SK-N-SH (cell line): ENCODE measurements at regions not wholly inside any gene's neighbourhood (a gene's known extent, or its start where the extent isn't known, plus 50 kb on each side); places are given as distances from the start of the nearest gene placed in this dataset.

Experiments
- CTCF ChIA-PET: fragments of 300-600, 350-600 bp; formaldehyde crosslinking; extraction: SDS; loops from one replicate; lab custom pipeline; 2021; lab: Yijun Ruan, JAX
- POLR2A ChIA-PET: fragments of 350-600 bp; sonication (Branson Sonifier 250); formaldehyde crosslinking; extraction: SDS; loops from one replicate; lab custom pipeline; 2020; ENCODE audit warnings: antibody characterized with exemption, inconsistent platforms; lab: Yijun Ruan, JAX
- DNase-seq: peaks from one replicate; pipeline ENCODE4 v3.0.0; 2012
- H2AFZ ChIP-seq: fragments of 200-600 bp; sonication (generic); 2 replicates; pipeline ENCODE4 v1.8.1; 2016; ENCODE audit warnings: antibody characterized with exemption, mild to moderate bottlenecking, low read depth
- H3F3A ChIP-seq: fragments of 200-600 bp; sonication (generic); replicated peaks from 2 replicates; pipeline ENCODE3; 2016; ENCODE audit warnings: antibody characterized with exemption, mild to moderate bottlenecking; ENCODE audit not compliant: insufficient read depth
- H3K27ac ChIP-seq, 2 experiments: fragments of 200-500 bp in 1 of 2; fragments of 200-600 bp in 1 of 2; sonication (Bioruptor generic) in 1 of 2; sonication (generic), shearing (Covaris generic) in 1 of 2; 2 replicates each; pipeline versions ENCODE4 v1.5.1 to v1.6.1; 2014 to 2016; ENCODE audit warnings: low read depth in 2 of 2, inconsistent platforms in 1 of 2, low read length in 1 of 2, mild to moderate bottlenecking in 1 of 2, mixed read lengths in 1 of 2
- H3K27me3 ChIP-seq: fragments of 200-600 bp; sonication (generic), shearing (Covaris generic); 2 replicates; pipeline ENCODE4 v1.6.1; 2016; ENCODE audit warnings: mixed run types; ENCODE audit not compliant: insufficient read depth
- H3K36me3 ChIP-seq, 2 experiments: fragments of 200-500 bp in 1 of 2; fragments of 200-600 bp in 1 of 2; sonication (Bioruptor generic) in 1 of 2; sonication (generic) in 1 of 2; replicated peaks in 1 of 2; 2 replicates each; pipeline versions ENCODE3 to v1.5.1; 2014 to 2016; ENCODE audit warnings: low read length in 1 of 2, mild to moderate bottlenecking in 1 of 2; ENCODE audit not compliant: insufficient read depth in 2 of 2, control insufficient read depth in 1 of 2
- H3K4me1 ChIP-seq, 2 experiments: fragments of 200-500 bp in 1 of 2; fragments of 200-600 bp in 1 of 2; sonication (Bioruptor generic) in 1 of 2; sonication (generic), shearing (Covaris generic) in 1 of 2; 2 replicates each; pipeline versions ENCODE4 v1.5.1 to v1.6.1; 2014 to 2016; ENCODE audit warnings: low read depth in 1 of 2, low read length in 1 of 2, mixed run types in 1 of 2; ENCODE audit not compliant: insufficient read depth in 2 of 2, control insufficient read depth in 1 of 2
- H3K4me2 ChIP-seq: fragments of 200-600 bp; sonication (generic), shearing (Covaris generic); 2 replicates; pipeline ENCODE4 v1.6.1; 2017; ENCODE audit warnings: mixed run types
- H3K4me3 ChIP-seq, 2 experiments: fragments of 200-500 bp in 1 of 2; fragments of 200-600 bp in 1 of 2; sonication (Bioruptor generic) in 1 of 2; sonication (generic), shearing (Covaris generic) in 1 of 2; 2 replicates each; pipeline versions ENCODE4 v1.5.1 to v1.8.1; 2014 to 2016; ENCODE audit warnings: low read depth in 2 of 2, inconsistent platforms in 1 of 2, low read length in 1 of 2, mild to moderate bottlenecking in 1 of 2, mixed read lengths in 1 of 2, moderate library complexity in 1 of 2
- H3K79me2 ChIP-seq: fragments of 200-600 bp; sonication (generic); 2 replicates; pipeline ENCODE4 v1.8.1; 2017; ENCODE audit warnings: mild to moderate bottlenecking; ENCODE audit not compliant: insufficient read depth
- H3K9ac ChIP-seq: fragments of 200-600 bp; sonication (generic); 2 replicates; pipeline ENCODE4 v1.6.1; 2017; ENCODE audit warnings: mixed run types
- H3K9me2 ChIP-seq: fragments of 200-600 bp; sonication (generic); 2 replicates; pipeline ENCODE4 v1.6.1; 2017; ENCODE audit warnings: mixed run types
- H3K9me3 ChIP-seq: fragments of 200-600 bp; sonication (generic); 2 replicates; pipeline ENCODE4 v1.6.1; 2017; ENCODE audit warnings: mixed run types, mild to moderate bottlenecking, moderate library complexity
- H4K20me1 ChIP-seq: fragments of 200-600 bp; sonication (generic); 2 replicates; pipeline ENCODE4 v1.6.1; 2017; ENCODE audit warnings: mild to moderate bottlenecking, mixed run types; ENCODE audit not compliant: insufficient read depth
- MEF2A ChIP-seq: IDR thresholded peaks from 2 replicates; pipeline ENCODE4 v1.4.0; 2012; ENCODE audit warnings: low read depth, borderline replicate concordance
- WGBS: methylation state at CpG from one replicate; pipeline ENCODE4 v1.1.6; 2017; ENCODE audit warnings: low lambda C conversion rate; 5-methylcytosine and 5-hydroxymethylcytosine counted together
- small RNA-seq, 7 experiments: library from RNA; depleted of rRNA; stranded (forward); fragments of <200 nt; gene quantifications; one replicate each; pipeline ENCODE3, GENCODE V24; 2012

GRCh38 chr14:85479771-85480170, 50.2 kb upstream of the FLRT2 start:
- Histone ChIP-seq H3K27me3 (no peaks in the 10 kb centered on the region), H3F3A (no peaks in the 10 kb centered on the region), H3K4me1 (peaks cover 0 to 19% of the 10 kb centered on the region in 2 experiments; a peak in 1 of 4 replicates), H3K9me2 (no peaks in the 10 kb centered on the region), H3K9ac (no peak overlapping the region), H2AFZ (no peak overlapping the region), H3K79me2 (no peaks in the 10 kb centered on the region), H3K9me3 (no peaks in the 10 kb centered on the region), H3K27ac (no peak overlapping the region), H3K4me2 (no peak overlapping the region), H3K36me3 (no peaks in the 10 kb centered on the region), H3K4me3 (no peak overlapping the region), H4K20me1 (no peaks in the 10 kb centered on the region)
- CTCF ChIA-PET = no interaction called here
- POLR2A ChIA-PET = no interaction called here
- 80% methylated on average over 2 of the region's 2 CpGs for WGBS
- DNase-seq = no peak
- no peak for TF ChIP-seq MEF2A

Small RNAs in the stretch of these regions (small RNA-seq; reads per million reads assigned to genes)
- gene AL161713.1 (0 to 4.3 (median 0) reads per million in 7 experiments), gene AL163642.1 (0 to 0.06 (median 0) reads per million in 7 experiments), gene RF00017 (0 reads per million in 7 experiments), gene RNU6-976P (0 reads per million in 7 experiments), gene RNU6ATAC28P (0 reads per million in 7 experiments), gene RNU7-51P (0 to 0.26 (median 0) reads per million in 7 experiments)
